C4-2B (cell line): ENCODE measurements at regions not wholly inside any gene's neighbourhood (a gene's known extent, or its start where the extent isn't known, plus 50 kb on each side); places are given as distances from the start of the nearest gene placed in this dataset.

Experiments
- H3K27ac ChIP-seq: fragments of 450-650 bp; 2 replicates; pipeline ENCODE4 v1.5.1; 2017
- CTCF ChIP-seq: fragments of 450-650 bp; conservative IDR thresholded peaks from 2 replicates; pipeline ENCODE4 v1.5.1; 2017; ENCODE audit warnings: mild to moderate bottlenecking
- ZFX ChIP-seq: fragments of 450-650 bp; IDR thresholded peaks from 2 replicates; pipeline ENCODE4 v1.6.1; 2017

- no peak for TF ChIP-seq ZFX
- H3K27ac ChIP-seq, result no peak overlapping the region
Observed at GRCh38 chr11:87851827-87852226, 323.4 kb downstream of the RAB38 start.

- TF ChIP-seq ZFX (no peak), CTCF (no peak)
- no peak overlapping the region for H3K27ac ChIP-seq
Observed at GRCh38 chr11:87851234-87851633, 324.0 kb downstream of the RAB38 start.

- no peak overlapping the region for H3K27ac ChIP-seq
- TF ChIP-seq CTCF (no peak), ZFX (no peak)
Observed at GRCh38 chr11:87849216-87849615, 326.0 kb downstream of the RAB38 start.

GRCh38 chr11:87840786-87841185 is 334.5 kb downstream of the RAB38 start:
- no peak overlapping the region for H3K27ac ChIP-seq
- TF ChIP-seq CTCF (no peak), ZFX (no peak)

GRCh38 chr11:87832211-87832610 is 343.0 kb downstream of the RAB38 start:
- TF ChIP-seq ZFX, result no peak
- no peak for TF ChIP-seq CTCF
- no peak overlapping the region for H3K27ac ChIP-seq

- no peak overlapping the region for H3K27ac ChIP-seq
- TF ChIP-seq ZFX (no peak), CTCF (no peak)
Observed at GRCh38 chr11:87820011-87820410, 355.2 kb downstream of the RAB38 start.

- TF ChIP-seq ZFX, result no peak
- TF ChIP-seq CTCF, result no peak
- H3K27ac ChIP-seq, result no peak overlapping the region
Observed at GRCh38 chr11:87819151-87819550, 356.1 kb downstream of the RAB38 start.

- H3K27ac ChIP-seq, result no peak overlapping the region
- TF ChIP-seq CTCF, result no peak
- no peak for TF ChIP-seq ZFX
Observed at GRCh38 chr11:87812571-87813365, 362.5 kb downstream of the RAB38 start.
